Heart right ventricle (tissue), 16 donors: ENCODE measurements at regions not wholly inside any gene's neighbourhood (a gene's known extent, or its start where the extent isn't known, plus 50 kb on each side); places are given as distances from the start of the nearest gene placed in this dataset.
A peak's percentile ranks its signal among the peaks of the same experiment; 100 is the strongest.

Experiments
- ATAC-seq, 8 donors: fragments of 200-7000 bp; cut with Tn5 transposase; one replicate each; pipeline ENCODE4 v1.9.1; 2020; ENCODE audit warnings: mild to moderate bottlenecking in 8 of 8, moderate library complexity in 8 of 8, moderate number of reproducible peaks in 1 of 8
- DNase-seq, 2 donors: peaks; one replicate each; pipeline ENCODE4 v3.0.0-alpha.2; 2020
- H3K27ac ChIP-seq, 10 donors: fragments of 200-600 bp; sonication (generic) in 2 of 10; one replicate each; pipeline versions ENCODE4 v1.5.0 to v1.8.0; 2020 to 2022; ENCODE audit warnings: mild to moderate bottlenecking in 3 of 10
- H3K27me3 ChIP-seq, 7 donors: fragments of 200-600 bp; one replicate each; pipeline ENCODE4 v1.8.0; 2021 to 2022; ENCODE audit warnings: mild to moderate bottlenecking in 2 of 7
- H3K36me3 ChIP-seq, 9 donors: fragments of 200-600 bp; sonication (generic) in 1 of 9; one replicate each; pipeline versions ENCODE4 v1.5.0 to v1.8.0; 2020 to 2022; ENCODE audit warnings: mild to moderate bottlenecking in 2 of 9
- H3K4me1 ChIP-seq, 9 donors: fragments of 200-600 bp; sonication (generic) in 1 of 9; one replicate each; pipeline versions ENCODE4 v1.5.0 to v1.8.0; 2020 to 2022; ENCODE audit warnings: mild to moderate bottlenecking in 4 of 9
- H3K4me3 ChIP-seq, 10 donors: fragments of 200-600 bp; sonication (generic) in 2 of 10; one replicate each; pipeline versions ENCODE4 v1.5.0 to v1.8.0; 2020 to 2022; ENCODE audit warnings: mild to moderate bottlenecking in 7 of 10, moderate library complexity in 2 of 10
- H3K9me3 ChIP-seq, 11 donors: fragments of 200-600 bp in 10 of 11; sonication (generic) in 2 of 11; one replicate each; pipeline versions ENCODE4 v1.5.0 to v1.8.0; 2013 to 2022; ENCODE audit warnings: mild to moderate bottlenecking in 2 of 11, control low read depth in 1 of 11, moderate library complexity in 1 of 11
- CTCF ChIP-seq, 9 donors: fragments of 200-600 bp; sonication (generic) in 2 of 9; IDR thresholded peaks; one replicate each; pipeline versions ENCODE4 v1.5.0 to v1.8.0; 2021 to 2022; ENCODE audit warnings: antibody characterized with exemption in 9 of 9, mild to moderate bottlenecking in 5 of 9, moderate library complexity in 1 of 9
- WGBS, 2 donors: extraction: QIAGEN DNeasy Blood & Tissue Kit; methylation state at CpG; one replicate each; pipeline ENCODE4 v1.1.7; 2013; ENCODE audit warnings: inconsistent platforms in 1 of 2; 5-methylcytosine and 5-hydroxymethylcytosine counted together
- intact Hi-C, 10 donors: fragments of 100-400 bp; cut with DNase I; formaldehyde crosslinking; loops; one replicate each; pipeline versions ENCODE4 v1.11.1 to v1.14.2; 2022
- donor health status: Arrhythmogenic right ventricular cardiomyopathy.
- donor health status: ischemic (EF 13 %, LVEDD 7.1; RV severe dilation, severe dysfunction).
- donor health status: healthy with polysubstance abuse.
- donor health status: DM: no; HTN: yes; CAD: no.
- donor health status: DM: no; HTN: no; CAD: no.
- donor health status: ischemic (EF 25% LVEDD 6.9; RV normal size, moderate dysfunction).
- donor health status: ischemic (EF 25% LVEDD 5.7; RV mildly dilated, moderate dysfunction).
- donor health status: healthy.
- donor health status: DM: yes; HTN: yes; CAD: no.
- donor health status: Ischemic cardiomyopathy.
- donor health status: ischemic (EF 35%, LVEDD 5.7; RV mildly dilated, moderate dysfunction).
- donor health status: nonischemic (EF 11% LVEDD 7.7; RV severe dilation, severe dysfunction).
- donor health status: DM: yes; HTN: yes; CAD: no.
- donor health status: PGD.
- donor health status: ischemic (EF 29% LVEDD 5.4; RV normal size, mild dysfunction).
- donor health status: nonischemic (EF 23%, LVEDD 6.1; RV moderate dilation, normal function).

GRCh38 chr5:108524564-108524963 is 142.7 kb upstream of the FBXL17 start:
- ATAC-seq (no peak), DNase-seq (no peak)
- peaks cover 0 to 20% (median 0%) of the 10 kb centered on the region in 11 donors for H3K9me3 ChIP-seq
- intact Hi-C loops = no loop called here
- H3K27ac ChIP-seq = no peak overlapping the region
- no peaks in the 10 kb centered on the region for H3K4me1 ChIP-seq
- H3K4me3 ChIP-seq = no peak overlapping the region
- H3K27me3 ChIP-seq = no peaks in the 10 kb centered on the region
- no peak for TF ChIP-seq CTCF (IDR thresholded peaks at IDR 0.05)
- no peaks in the 10 kb centered on the region for H3K36me3 ChIP-seq

- ATAC-seq = no peak
- Histone ChIP-seq H3K4me3 (no peak overlapping the region), H3K27me3 (no peaks in the 10 kb centered on the region), H3K4me1 (no peaks in the 10 kb centered on the region), H3K9me3 (peaks cover 0 to 20% (median 0%) of the 10 kb centered on the region in 11 donors), H3K36me3 (no peaks in the 10 kb centered on the region), H3K27ac (no peak overlapping the region)
- intact Hi-C loops = no loop called here
- no peak for DNase-seq
- TF ChIP-seq CTCF (IDR thresholded peaks at IDR 0.05) = no peak
Measured at GRCh38 chr5:108523360-108523759, 141.5 kb upstream of the FBXL17 start.

- H3K36me3 ChIP-seq = no peaks in the 10 kb centered on the region
- no peak overlapping the region for H3K4me3 ChIP-seq
- peaks cover 0 to 11% (median 0%) of the 10 kb centered on the region in 11 donors for H3K9me3 ChIP-seq
- peak in 1 of 2 donors; percentile 30 for DNase-seq
- no peak overlapping the region for H3K27ac ChIP-seq
- no peaks in the 10 kb centered on the region for H3K4me1 ChIP-seq
- no peaks in the 10 kb centered on the region for H3K27me3 ChIP-seq
- 27 to 40% methylated on average over 4 of the region's 4 CpGs for WGBS, 2 donors
- intact Hi-C loops = no loop called here
- peak in 8 of 9 donors; percentile 12 to 69 (median 66) for TF ChIP-seq CTCF (IDR thresholded peaks at IDR 0.05)
- ATAC-seq = peak in 3 of 8 donors; percentile 48 to 67 (median 53)
Measured at GRCh38 chr5:108521841-108522506, 140.1 kb upstream of the FBXL17 start.

- Histone ChIP-seq H3K4me1 (no peaks in the 10 kb centered on the region), H3K36me3 (no peaks in the 10 kb centered on the region), H3K27ac (no peak overlapping the region), H3K9me3 (peaks cover 0 to 3% (median 0%) of the 10 kb centered on the region in 11 donors), H3K4me3 (no peak overlapping the region), H3K27me3 (no peaks in the 10 kb centered on the region)
- DNase-seq (no peak), ATAC-seq (no peak)
- WGBS, 2 donors = 29 to 32% methylated on average over 7 of the region's 7 CpGs
- no peak for TF ChIP-seq CTCF (IDR thresholded peaks at IDR 0.05)
- intact Hi-C loops = no loop called here
Measured at GRCh38 chr5:108521011-108521700, 139.3 kb upstream of the FBXL17 start.
